Osteocyte (in vitro differentiated cells): ENCODE measurements at regions not wholly inside any gene's neighbourhood (a gene's known extent, or its start where the extent isn't known, plus 50 kb on each side); places are given as distances from the start of the nearest gene placed in this dataset.

ENCODE experiments used
- DNase-seq: peaks from one replicate; pipeline ENCODE4 v3.0.0; 2021; ENCODE audit warnings: mixed read lengths; ENCODE audit not compliant: unreplicated experiment; ENCODE audit errors: extremely low spot score
- H3K27ac Mint-ChIP-seq: one replicate; pipeline ENCODE4 v1.8.0; 2021; ENCODE audit warnings: mild to moderate bottlenecking, mixed read lengths; ENCODE audit not compliant: unreplicated experiment
- H3K27me3 Mint-ChIP-seq: one replicate; pipeline ENCODE4 v1.8.0; 2021; ENCODE audit warnings: mixed read lengths; ENCODE audit not compliant: unreplicated experiment
- H3K36me3 Mint-ChIP-seq: one replicate; pipeline ENCODE4 v1.8.0; 2021; ENCODE audit warnings: mixed read lengths; ENCODE audit not compliant: unreplicated experiment
- H3K4me1 Mint-ChIP-seq: one replicate; pipeline ENCODE4 v1.8.0; 2021; ENCODE audit warnings: mixed read lengths; ENCODE audit not compliant: unreplicated experiment
- H3K4me3 Mint-ChIP-seq: one replicate; pipeline ENCODE4 v1.8.0; 2021; ENCODE audit warnings: mild to moderate bottlenecking, moderate library complexity, mixed read lengths; ENCODE audit not compliant: unreplicated experiment
- H3K9me3 Mint-ChIP-seq: one replicate; pipeline ENCODE4 v1.8.0; 2021; ENCODE audit warnings: mixed read lengths; ENCODE audit not compliant: unreplicated experiment
- TF ChIP-seq, protein P1 (sequence below): fragments of 200-600 bp; sonication (generic); IDR thresholded peaks from 2 replicates; pipeline ENCODE4 v1.5.0; 2021; ENCODE audit warnings: antibody characterized with exemption, mild to moderate bottlenecking, moderate library complexity

DNA sequence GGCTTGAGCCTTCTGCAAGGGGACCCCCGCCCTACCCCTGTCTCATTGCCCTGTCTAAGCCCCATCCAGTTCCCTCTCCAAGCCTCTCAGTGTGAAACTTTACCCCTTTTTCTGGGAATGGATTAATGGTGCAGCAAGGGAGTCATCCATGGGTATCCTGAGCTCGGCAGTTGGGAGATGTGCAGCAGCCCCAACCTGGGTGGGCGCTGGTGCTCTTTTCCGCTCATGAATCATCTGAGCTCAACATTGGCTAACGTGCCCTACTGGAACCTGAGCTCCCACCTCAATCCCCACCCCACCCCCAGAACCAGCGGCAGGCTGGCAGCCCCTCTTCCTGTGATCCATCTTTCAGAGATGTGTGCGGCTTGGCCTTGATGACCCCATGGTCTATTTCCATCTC lies 130.3 kb upstream of the MSX1 start:
- H3K4me3 Mint-ChIP-seq: no peak overlapping the region
- no peaks in the 10 kb centered on the region for H3K36me3 Mint-ChIP-seq
- no peak overlapping the region for H3K27ac Mint-ChIP-seq
- H3K9me3 Mint-ChIP-seq: peaks cover 11% of the 10 kb centered on the region
- TF ChIP-seq, protein P1, sequence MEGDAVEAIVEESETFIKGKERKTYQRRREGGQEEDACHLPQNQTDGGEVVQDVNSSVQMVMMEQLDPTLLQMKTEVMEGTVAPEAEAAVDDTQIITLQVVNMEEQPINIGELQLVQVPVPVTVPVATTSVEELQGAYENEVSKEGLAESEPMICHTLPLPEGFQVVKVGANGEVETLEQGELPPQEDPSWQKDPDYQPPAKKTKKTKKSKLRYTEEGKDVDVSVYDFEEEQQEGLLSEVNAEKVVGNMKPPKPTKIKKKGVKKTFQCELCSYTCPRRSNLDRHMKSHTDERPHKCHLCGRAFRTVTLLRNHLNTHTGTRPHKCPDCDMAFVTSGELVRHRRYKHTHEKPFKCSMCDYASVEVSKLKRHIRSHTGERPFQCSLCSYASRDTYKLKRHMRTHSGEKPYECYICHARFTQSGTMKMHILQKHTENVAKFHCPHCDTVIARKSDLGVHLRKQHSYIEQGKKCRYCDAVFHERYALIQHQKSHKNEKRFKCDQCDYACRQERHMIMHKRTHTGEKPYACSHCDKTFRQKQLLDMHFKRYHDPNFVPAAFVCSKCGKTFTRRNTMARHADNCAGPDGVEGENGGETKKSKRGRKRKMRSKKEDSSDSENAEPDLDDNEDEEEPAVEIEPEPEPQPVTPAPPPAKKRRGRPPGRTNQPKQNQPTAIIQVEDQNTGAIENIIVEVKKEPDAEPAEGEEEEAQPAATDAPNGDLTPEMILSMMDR: no peak
- H3K27me3 Mint-ChIP-seq: peaks cover 20% of the 10 kb centered on the region
- DNase-seq: no peak
- H3K4me1 Mint-ChIP-seq: no peaks in the 10 kb centered on the region

DNA sequence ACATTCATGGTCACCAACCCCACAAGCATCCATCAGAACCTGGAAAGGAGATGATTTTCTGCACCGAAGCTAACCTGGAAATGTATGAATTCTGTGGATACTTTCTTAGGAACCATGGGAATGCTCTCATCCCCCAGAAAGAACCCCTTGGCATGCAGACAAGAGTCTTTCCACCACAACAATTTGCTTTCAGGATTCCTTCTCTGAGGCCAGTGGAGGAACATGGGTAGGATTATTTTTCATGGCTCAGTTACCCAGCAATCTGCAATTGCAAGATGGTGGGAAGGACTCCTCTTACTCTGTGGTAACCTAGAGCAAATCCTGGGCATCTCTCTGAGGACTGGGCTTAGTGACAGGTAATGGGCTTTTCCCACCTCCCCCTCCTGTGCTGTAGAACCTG lies 131.9 kb upstream of the MSX1 start:
- Mint-ChIP-seq H3K36me3 (no peaks in the 10 kb centered on the region), H3K4me3 (no peak overlapping the region), H3K27ac (no peak overlapping the region), H3K9me3 (peaks cover 11% of the 10 kb centered on the region), H3K4me1 (no peaks in the 10 kb centered on the region), H3K27me3 (peaks cover 5% of the 10 kb centered on the region)
- DNase-seq: no peak
- TF ChIP-seq, protein P1: no peak

DNA sequence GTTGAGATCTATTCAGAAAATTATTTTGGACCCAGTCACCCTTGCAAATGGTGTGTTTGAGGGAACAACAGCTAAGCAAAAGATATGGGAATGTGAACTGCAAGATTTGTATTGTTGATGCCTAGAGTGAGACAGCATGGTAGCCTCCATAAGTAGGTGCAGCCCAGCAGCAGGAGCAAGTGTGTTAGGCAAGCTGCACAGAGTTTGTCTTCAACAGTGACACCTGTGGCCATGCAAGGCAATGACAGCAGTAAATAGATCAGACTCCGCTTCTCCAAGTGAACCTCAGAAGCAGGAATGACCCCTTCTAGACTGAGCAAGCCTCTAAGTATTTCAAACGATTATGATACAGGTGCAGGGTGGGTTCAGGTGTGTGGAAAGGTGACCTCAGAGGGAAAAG lies 133.4 kb upstream of the MSX1 start:
- TF ChIP-seq, protein P1: peak; percentile 22
- Mint-ChIP-seq H3K4me1 (no peaks in the 10 kb centered on the region), H3K36me3 (no peaks in the 10 kb centered on the region), H3K9me3 (peaks cover 11% of the 10 kb centered on the region), H3K4me3 (no peak overlapping the region), H3K27ac (no peak overlapping the region), H3K27me3 (peaks cover 6% of the 10 kb centered on the region)
- DNase-seq: no peak

DNA sequence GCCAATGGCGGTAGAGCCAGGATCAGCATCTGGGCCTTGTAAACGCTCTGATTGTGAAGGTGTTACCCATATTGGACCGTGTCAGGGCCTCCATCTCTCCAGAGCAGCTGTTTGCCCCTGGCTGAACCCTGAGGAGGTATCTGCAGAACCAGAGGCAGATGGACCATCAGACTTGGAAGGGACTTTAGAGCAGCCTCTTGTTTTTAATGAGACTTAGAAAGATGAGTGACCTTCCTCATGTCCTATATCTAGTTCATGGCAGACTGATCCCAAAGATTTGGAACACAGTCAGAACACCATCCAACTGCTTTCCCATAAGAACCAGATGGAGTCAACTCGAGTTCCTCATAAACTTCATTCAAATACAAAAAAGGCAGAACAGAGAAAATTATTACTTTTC lies 135.1 kb upstream of the MSX1 start:
- H3K27ac Mint-ChIP-seq: no peak overlapping the region
- peaks cover 11% of the 10 kb centered on the region for H3K9me3 Mint-ChIP-seq
- DNase-seq: no peak
- H3K36me3 Mint-ChIP-seq: no peaks in the 10 kb centered on the region
- TF ChIP-seq, protein P1: no peak
- no peaks in the 10 kb centered on the region for H3K4me1 Mint-ChIP-seq
- peaks cover 11% of the 10 kb centered on the region for H3K27me3 Mint-ChIP-seq
- no peak overlapping the region for H3K4me3 Mint-ChIP-seq

DNA sequence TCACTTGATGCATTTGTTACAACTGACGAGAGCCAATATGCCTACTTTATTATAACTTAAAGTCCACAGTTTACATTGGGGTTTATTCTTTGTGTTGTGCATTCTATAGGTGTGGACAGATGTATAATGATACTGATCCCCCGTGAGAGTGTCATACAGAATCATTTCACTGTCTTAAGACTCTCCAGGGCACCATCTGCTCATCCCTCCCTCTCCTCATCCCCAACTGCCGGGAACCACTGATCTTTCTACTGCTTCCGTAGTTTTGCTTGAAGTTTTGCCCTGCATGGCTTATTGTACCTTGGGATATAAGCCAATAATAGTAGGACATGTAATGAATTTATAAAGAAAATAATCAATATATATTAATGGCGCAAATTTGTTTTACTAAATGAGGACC lies 137.8 kb upstream of the MSX1 start:
- Mint-ChIP-seq H3K36me3 (no peaks in the 10 kb centered on the region), H3K4me1 (no peaks in the 10 kb centered on the region), H3K27me3 (peaks cover 13% of the 10 kb centered on the region), H3K27ac (no peak overlapping the region), H3K9me3 (peaks cover 10% of the 10 kb centered on the region), H3K4me3 (no peak overlapping the region)
- TF ChIP-seq, protein P1: no peak
- no peak for DNase-seq
